HG03060 (cell line): ENCODE measurements at regions not wholly inside any gene's neighbourhood (a gene's known extent, or its start where the extent isn't known, plus 50 kb on each side); places are given as distances from the start of the nearest gene placed in this dataset.
"Not testable (repeated sequence)": the region's sequence is repeated elsewhere in the genome, so short reads cannot be mapped to it uniquely, and the experiment has no call there.

Source experiments
- ATAC-seq: cut with Tn5 transposase; IDR thresholded peaks from one replicate; pipeline ENCODE4 v1.9.1; 2021; ENCODE audit warnings: low read depth, moderate number of reproducible peaks; ENCODE audit not compliant: unreplicated experiment

DNA sequence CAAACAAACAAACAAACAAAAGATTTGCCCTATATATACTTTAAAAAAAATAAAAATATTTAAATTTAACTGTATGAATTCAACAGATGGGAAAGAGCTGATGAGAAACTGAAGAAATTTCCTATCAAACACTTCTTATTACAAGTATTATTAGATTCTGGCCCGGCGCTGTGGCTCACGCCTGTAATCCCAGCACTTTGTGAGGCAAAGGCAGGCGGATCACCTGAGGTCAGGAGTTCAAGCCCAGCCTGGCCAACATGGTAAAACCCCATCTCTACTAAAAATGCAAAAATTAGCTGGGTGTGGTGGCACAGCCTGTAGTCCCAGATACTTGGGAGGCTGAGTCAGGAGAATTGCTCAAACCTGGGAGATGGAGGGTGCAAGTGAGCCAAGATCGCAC lies 180.8 kb downstream of the ABCC12 start:
- ATAC-seq: not testable (repeated sequence)

GRCh38 chr16:47973552-47973951 lies 182.2 kb downstream of the ABCC12 start:
- no peak for ATAC-seq

GRCh38 chr16:47972246-47972985 lies 183.4 kb downstream of the ABCC12 start:
- no peak for ATAC-seq

DNA sequence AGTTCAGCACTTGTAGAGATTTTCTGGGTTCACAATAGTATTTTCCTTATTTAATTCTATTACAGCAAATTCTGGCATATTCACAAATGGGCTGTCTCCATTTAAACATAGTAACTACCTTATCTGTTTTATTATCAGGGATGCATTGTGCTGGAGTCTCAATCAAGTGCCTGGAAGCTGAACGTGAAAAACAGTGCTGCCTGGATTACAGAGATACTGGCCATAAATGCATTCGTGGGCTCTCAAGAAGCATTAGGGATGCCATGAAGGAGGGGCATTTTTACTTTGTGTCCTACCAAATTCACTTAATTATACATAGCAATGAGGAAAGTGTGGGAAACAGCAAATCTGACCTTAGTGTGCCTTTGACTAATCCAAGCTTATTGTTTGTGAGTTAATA lies 184.6 kb downstream of the ABCC12 start:
- ATAC-seq: no peak

- no peak for ATAC-seq
These were observed 185.4 kb downstream of the ABCC12 start for GRCh38 chr16:47970291-47970931.

DNA sequence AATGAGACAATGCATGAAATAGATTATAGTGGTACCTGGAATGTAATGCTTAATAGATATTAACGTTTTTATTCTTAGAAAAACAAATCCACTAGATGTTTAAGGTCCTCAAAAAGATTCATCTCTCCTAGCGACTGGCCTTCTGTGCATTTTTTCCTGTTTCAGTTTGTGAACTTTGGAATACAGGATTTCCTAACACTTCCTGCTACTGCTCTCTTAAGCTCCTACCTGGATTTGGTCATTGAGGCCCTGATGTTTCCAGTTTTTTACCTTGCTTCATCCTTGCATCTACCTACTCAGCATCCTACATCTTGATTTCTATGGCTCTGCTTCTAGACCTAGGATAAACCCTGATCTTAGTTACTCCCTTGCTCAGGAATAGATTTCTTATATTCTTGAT lies 188.4 kb downstream of the ABCC12 start:
- ATAC-seq: no peak

- ATAC-seq: no peak
These were observed 189.5 kb downstream of the ABCC12 start for GRCh38 chr16:47966325-47966724.

DNA sequence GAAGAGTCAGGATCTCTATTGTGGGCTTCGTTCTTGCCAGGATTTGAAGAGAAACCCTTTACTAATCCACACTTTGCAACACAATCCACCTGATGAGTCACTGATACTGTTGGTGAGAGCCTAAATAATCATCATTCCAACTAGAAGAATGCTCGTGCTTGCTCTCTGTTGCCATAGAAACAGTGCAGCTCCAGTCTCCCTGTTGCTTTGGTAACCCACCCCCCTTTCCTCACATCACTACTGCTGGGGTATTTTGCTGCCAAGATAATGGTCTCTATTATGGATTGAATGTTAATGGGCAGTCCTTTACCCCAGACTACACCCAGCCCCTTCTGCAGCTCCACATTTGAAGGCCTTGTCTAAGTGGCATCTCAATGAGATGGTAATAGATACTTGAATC lies 190.4 kb downstream of the ABCC12 start:
- no peak for ATAC-seq

DNA sequence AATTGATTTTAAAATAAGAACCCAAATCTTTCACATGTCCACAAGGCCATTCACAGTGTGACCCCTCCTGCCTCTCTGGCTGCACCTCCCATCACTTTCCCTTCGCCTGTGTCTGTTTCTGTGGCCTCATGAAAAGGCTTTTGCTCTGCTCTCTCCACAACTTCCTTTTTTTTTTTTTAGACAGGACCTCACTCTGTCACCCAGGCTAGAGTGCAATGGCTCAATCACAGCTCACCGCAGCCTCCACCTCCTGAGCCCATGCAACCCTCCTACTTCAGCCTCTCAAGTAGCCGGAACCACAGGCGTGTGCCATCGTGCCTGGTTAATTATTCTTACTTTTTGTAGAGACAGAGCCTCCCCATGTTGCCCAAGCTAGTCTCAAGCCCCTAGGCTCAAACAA lies 197.1 kb downstream of the ABCC12 start:
- ATAC-seq: no peak

GRCh38 chr16:47956916-47957315 lies 198.9 kb downstream of the ABCC12 start:
- no peak for ATAC-seq

GRCh38 chr16:47949714-47950113 lies 206.1 kb downstream of the ABCC12 start:
- ATAC-seq: no peak

DNA sequence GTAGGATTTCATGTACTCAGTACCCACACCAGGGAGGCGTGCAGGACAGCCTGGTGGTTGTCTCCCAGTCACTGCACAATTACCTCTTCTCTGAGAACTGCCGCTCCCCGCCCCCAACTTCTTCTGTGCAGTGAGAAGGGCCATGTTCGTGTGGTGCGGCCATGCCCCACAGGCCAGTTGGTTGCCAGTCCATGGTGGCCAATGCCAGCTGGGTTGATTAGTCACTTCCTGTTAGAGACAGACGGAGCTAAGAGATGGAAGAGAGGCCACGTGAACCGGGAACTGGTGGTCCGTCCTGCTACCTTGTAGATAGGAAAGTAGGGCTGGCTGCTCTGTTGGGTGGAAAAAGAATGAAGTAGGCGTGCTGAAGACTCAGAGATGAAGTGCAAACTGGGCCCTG lies 206.5 kb downstream of the ABCC12 start:
- no peak for ATAC-seq

- ATAC-seq: no peak
These were observed 208.1 kb downstream of the ABCC12 start for GRCh38 chr16:47947723-47948122.

DNA sequence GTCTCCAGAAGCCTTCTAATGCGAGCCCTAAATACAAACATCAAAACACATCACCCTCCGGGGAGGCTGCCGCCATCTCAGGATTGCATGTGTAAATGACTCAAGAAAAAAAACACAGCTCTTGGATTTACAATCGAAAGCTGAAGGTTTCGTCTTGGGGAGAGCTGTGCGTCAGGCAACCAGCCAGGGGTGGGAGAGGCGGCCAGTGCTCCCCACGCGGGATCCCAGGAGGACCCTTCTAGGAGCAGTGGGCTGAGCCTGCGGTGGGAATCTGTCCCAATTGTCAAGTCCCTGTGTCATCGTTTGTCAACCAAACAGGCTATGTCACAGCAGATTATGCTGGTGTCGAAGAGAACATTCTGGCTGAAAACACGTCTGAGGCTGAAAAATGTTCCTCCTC lies 209.7 kb downstream of the ABCC12 start:
- no peak for ATAC-seq

DNA sequence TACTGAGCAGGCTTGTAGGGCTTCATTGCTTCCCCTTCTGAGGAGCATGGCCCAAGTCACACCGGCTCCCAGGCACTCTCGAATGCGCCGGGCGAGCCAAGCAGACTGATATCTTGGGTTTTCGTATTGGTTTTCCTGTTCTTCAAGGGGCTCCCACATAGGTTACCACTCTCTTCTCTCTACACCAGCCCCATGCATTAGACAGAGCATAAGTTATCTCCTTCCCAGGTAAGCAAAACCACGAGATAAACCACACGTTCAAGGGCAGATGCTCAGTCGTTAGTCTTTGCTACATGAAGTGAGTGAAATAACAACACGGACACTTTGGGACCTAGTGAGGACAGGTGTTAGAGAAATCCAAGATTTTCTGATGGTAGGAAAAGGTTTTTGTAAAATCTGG lies 211.2 kb downstream of the ABCC12 start:
- ATAC-seq: no peak

- ATAC-seq: no peak
These were observed 212.6 kb downstream of the ABCC12 start for GRCh38 chr16:47943235-47943634.

DNA sequence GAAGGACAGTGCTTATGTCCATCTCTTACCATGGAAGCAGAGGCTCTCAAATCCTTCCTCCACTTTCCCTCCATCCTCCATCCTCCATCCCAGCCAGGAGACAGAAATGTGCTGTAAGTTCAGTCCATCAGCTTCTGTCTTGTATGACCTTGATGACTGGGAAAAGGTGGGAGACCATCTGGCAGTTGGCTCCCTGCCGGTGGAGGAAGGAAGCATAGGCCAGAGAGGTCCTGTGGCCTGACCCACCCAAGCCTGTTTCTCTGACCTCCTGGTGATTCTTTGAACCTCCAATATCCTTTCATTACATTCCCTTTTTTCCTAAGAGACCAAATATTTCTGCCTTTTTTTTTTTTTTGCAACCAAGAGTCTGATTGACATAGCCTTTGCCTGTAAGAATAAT lies 215.3 kb downstream of the ABCC12 start:
- ATAC-seq: no peak

- ATAC-seq: no peak
These were observed 216.1 kb downstream of the ABCC12 start for GRCh38 chr16:47939680-47940079.

- ATAC-seq: no peak
These were observed 217.5 kb downstream of the ABCC12 start for GRCh38 chr16:47938272-47938671.

DNA sequence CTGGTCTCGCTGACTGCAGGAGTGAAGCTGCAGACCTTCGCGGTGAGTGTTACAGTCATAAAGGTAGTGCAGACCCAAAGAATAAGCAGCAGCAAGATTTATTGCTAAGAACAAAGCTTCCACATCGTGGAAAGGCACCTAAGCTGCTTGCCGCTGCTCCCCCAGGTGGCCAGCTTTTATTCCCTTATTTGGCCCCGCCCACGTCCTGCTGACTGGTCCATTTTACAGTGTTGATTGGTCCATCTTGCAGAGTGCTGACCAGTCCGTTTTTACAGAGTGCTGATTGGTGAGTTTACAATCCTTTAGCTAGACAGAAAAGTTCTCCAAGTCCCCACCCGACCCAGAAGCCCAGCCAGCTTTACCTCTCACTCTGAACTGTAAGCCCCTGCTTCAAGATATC lies 227.8 kb downstream of the ABCC12 start:
- ATAC-seq: no peak

- ATAC-seq: no peak
These were observed 228.5 kb downstream of the ABCC12 start for GRCh38 chr16:47927330-47927729.

DNA sequence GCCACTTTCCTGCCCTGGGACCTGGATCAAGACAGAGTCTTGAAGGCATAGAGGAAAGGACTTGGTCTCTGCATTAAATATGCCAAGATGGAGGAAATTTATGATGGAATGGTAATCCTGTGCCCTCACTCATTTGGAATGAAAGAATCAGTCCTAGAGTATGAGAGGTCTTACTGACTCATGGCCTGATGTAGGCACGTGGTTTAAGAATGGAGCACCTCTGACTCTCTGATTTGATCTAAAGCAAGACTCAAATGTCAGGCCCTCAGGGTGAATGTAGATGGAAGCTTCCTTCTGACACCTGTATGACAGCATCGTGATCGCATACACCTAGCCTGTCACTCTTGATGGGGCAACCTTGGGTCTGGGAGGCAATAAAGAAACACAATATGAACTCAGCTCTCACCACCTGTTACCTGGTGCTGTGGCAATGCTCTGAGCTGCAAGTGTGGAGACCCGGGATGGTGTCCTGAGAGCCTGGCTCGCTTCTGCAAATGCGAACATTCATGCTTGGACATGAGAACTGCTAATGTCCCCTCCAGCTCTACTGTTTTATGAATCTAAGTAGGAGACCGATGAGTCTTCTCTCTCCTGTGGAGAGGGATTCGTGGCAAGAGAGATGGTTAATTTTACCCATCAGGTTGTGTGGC lies 229.9 kb downstream of the ABCC12 start:
- no peak for ATAC-seq
